ENCODE measurements at regions not wholly inside any gene's neighbourhood (a gene's known extent, or its start where the extent isn't known, plus 50 kb on each side); places are given as distances from the start of the nearest gene placed in this dataset.
"Not testable (repeated sequence)": the region's sequence is repeated elsewhere in the genome, so short reads cannot be mapped to it uniquely, and the experiment has no call there.

DNA sequence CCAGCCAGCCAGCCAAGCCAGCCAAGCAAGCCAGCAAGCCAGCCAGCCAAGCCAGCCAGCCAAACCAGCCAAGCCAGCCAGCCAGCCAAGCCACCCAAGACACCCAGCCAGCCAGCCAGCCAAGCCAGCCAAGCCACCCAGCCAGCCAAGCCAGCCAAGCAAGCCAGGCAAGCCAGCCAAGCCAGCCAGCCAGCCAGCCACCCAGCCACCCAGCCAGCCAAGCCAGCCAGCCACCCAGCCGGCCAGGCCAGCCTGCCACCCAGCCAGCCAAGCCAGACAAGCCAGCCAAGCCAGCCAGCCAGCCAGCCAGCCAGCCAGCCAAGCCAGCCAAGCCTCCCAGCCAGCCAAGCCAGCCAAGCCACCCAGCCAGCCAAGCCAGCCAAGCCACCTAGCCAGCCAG, 333.6 kb upstream of the PLGLB2 start:
- TF ChIP-seq, protein P1, sequence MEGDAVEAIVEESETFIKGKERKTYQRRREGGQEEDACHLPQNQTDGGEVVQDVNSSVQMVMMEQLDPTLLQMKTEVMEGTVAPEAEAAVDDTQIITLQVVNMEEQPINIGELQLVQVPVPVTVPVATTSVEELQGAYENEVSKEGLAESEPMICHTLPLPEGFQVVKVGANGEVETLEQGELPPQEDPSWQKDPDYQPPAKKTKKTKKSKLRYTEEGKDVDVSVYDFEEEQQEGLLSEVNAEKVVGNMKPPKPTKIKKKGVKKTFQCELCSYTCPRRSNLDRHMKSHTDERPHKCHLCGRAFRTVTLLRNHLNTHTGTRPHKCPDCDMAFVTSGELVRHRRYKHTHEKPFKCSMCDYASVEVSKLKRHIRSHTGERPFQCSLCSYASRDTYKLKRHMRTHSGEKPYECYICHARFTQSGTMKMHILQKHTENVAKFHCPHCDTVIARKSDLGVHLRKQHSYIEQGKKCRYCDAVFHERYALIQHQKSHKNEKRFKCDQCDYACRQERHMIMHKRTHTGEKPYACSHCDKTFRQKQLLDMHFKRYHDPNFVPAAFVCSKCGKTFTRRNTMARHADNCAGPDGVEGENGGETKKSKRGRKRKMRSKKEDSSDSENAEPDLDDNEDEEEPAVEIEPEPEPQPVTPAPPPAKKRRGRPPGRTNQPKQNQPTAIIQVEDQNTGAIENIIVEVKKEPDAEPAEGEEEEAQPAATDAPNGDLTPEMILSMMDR (IDR thresholded peaks at IDR 0.05 in 4 of 5, conservative IDR thresholded peaks at IDR 0.05 in 1 of 5) = not testable (repeated sequence)
- not testable (repeated sequence) for TF ChIP-seq POLR2A (IDR thresholded peaks at IDR 0.05)
